ENCODE measurements at regions not wholly inside any gene's neighbourhood (a gene's known extent, or its start where the extent isn't known, plus 50 kb on each side); places are given as distances from the start of the nearest gene placed in this dataset.
"Not testable (repeated sequence)": the region's sequence is repeated elsewhere in the genome, so short reads cannot be mapped to it uniquely, and the experiment has no call there.

DNA sequence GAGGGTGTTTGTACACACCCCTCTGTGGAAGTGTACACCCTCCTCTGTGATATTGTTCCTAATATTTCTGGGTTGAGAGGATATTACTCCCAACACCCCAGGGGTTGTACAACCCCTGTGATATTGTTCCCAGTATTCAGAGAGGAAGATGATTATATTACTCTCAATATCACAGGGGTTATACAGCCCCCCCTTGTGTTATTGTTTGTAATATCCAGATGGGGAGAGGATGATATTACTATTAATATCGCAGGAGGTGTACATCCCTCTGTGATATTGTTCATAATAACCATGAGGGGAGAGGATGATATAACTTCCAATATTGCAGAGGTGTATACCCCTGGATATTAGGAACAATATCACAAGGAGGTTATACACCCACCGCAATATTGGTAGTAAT, 566.1 kb upstream of the MIS18BP1 start:
- Mint-ChIP-seq H3K36me3 (no peaks in the 10 kb centered on the region), H3K4me3 (no peak overlapping the region), H3K27me3 (no peaks in the 10 kb centered on the region), H3K9me3 (no peaks in the 10 kb centered on the region), H3K27ac (no peak overlapping the region), H3K4me1 (no peaks in the 10 kb centered on the region)
- ATAC-seq: no peak

DNA sequence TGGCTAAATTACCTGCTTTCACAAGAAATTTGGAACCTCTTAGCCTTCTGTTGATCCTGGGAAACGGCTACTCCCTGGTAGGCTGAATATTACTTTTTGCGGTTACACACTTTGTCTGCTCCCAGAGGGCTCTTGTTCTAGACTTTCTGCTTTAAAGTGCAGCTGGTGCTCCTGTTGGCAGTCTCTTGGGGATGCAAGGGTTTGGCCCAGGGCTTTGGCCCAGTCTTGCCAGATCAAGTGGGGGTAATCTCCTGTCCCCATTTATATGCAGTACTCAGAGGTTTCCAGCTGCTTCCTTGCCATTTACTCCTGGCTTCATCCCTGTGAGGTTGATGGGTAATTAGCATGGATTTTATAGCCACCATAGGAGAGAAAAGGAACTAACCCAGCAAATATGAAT, 558.2 kb upstream of the MIS18BP1 start:
- Mint-ChIP-seq H3K4me3 (no peak overlapping the region), H3K36me3 (no peaks in the 10 kb centered on the region), H3K27ac (no peak overlapping the region), H3K9me3 (peaks cover 3% of the 10 kb centered on the region), H3K27me3 (no peaks in the 10 kb centered on the region), H3K4me1 (no peaks in the 10 kb centered on the region)
- no peak for ATAC-seq

DNA sequence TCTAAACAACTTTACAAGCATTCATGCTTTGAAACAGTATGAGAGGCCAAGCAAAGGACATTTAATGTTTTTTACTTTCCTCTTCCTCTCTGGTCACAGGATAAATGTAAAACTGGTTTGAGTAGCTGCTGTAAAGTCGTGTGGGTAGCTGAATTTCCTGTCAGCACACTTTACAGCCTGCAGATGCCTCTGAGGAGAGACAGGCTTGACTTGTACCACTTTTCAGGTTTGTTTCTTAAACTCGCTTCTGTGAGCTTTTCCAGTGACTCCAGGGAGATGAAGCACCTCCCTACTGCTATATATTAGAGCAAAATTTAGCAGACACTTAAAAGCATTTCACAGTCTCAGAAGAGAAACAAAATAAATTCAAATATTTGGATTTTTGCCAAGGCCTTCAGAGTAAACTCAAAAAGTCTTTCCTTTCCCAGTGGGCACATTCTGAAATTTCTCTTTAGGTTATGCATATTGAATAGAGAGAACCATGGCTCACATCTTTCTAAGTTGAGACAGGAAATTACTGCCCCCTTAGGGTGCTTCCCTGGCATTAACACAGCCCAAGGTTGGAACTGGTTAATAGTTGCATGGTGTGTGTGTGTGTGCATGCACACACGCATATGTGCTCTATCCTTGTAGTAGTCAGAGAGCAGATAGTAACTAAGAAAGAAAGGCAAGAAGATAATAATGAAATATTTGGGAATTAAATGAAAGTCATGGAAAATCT, 557.3 kb upstream of the MIS18BP1 start:
- no peak overlapping the region for H3K27ac Mint-ChIP-seq
- no peaks in the 10 kb centered on the region for H3K4me1 Mint-ChIP-seq
- no peak overlapping the region for H3K4me3 Mint-ChIP-seq
- no peak for ATAC-seq
- no peaks in the 10 kb centered on the region for H3K27me3 Mint-ChIP-seq
- H3K9me3 Mint-ChIP-seq: peaks cover 3% of the 10 kb centered on the region
- H3K36me3 Mint-ChIP-seq: no peaks in the 10 kb centered on the region

DNA sequence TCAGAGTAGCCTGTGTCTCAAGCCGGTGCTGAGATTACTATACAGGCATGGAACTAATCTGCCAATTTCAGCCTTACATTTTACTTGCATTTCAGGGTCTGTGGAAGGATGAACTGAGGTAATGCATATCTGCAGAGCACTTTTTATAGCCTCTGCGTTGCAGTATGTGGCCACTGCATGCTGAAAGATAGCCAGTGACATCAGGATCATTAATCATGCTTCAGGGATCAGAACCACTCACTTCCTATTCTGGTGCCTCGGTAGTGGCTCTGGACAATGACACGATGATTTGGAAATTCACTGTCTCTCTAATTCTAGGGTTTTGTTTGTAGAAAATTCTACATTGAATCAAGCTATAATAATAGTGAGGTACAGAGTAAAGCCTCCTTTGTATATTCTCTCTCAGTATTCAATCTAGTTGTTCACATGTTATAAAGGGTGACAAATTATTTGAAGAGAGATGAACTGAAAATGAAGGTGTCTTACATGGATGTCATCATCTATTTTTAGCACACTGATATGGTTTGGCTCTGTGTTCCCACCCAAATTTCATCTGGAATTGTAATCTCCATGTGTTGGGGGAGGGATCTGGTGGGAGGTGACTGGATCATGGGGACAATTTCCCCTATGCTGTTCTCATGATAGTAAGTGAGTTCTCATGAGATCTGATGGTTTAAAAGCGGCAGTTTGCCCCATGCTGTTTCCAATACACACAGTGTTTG, 554.3 kb upstream of the MIS18BP1 start:
- Mint-ChIP-seq H3K4me3 (no peak overlapping the region), H3K27me3 (no peaks in the 10 kb centered on the region), H3K27ac (no peak overlapping the region), H3K36me3 (no peaks in the 10 kb centered on the region), H3K9me3 (peaks cover 2% of the 10 kb centered on the region), H3K4me1 (no peaks in the 10 kb centered on the region)
- ATAC-seq: no peak

DNA sequence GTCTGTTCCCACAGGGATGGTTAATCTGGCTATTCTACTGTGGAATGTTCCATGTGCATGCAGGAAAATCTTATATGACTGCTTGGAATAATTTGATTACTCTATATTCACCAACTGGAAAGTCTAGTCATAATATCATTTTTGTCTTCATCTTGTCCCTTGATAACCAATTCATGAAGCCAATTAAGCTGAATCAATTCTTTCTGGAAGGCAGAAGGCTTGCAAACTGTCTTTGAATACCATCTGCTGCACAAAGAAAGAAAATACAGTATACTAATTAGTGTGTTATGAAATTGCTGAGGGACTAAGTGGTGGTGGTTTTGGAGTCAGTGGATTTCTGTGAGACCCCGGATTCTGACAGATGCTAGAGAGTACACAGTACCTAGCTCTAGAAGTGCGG, 546.5 kb upstream of the MIS18BP1 start:
- ATAC-seq: no peak
- peaks cover 2% of the 10 kb centered on the region for H3K9me3 Mint-ChIP-seq
- H3K27me3 Mint-ChIP-seq: no peaks in the 10 kb centered on the region
- no peaks in the 10 kb centered on the region for H3K36me3 Mint-ChIP-seq
- H3K4me3 Mint-ChIP-seq: no peak overlapping the region
- no peak overlapping the region for H3K27ac Mint-ChIP-seq
- H3K4me1 Mint-ChIP-seq: no peaks in the 10 kb centered on the region

DNA sequence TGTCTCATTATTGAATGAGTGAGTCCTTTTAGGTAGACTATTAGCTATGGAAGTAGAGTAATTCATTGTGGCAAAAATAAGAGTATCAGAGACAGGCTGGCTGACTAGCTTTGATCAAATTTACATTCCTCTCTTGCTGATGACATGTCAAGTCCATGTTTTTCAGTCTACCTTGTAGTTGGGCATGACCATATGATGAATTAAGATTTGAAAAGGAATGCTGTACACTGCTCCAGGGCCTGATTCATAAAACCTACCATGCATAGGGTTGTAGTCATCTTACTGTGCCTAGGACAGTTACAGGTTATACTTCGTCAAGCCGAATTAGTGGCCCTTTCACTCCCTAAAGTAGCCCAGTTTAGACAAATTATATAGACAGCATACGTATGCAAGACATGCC, 545.7 kb upstream of the MIS18BP1 start:
- Mint-ChIP-seq H3K36me3 (no peaks in the 10 kb centered on the region), H3K27ac (no peak overlapping the region), H3K9me3 (peaks cover 2% of the 10 kb centered on the region), H3K4me1 (no peaks in the 10 kb centered on the region), H3K4me3 (no peak overlapping the region), H3K27me3 (no peaks in the 10 kb centered on the region)
- ATAC-seq: no peak

DNA sequence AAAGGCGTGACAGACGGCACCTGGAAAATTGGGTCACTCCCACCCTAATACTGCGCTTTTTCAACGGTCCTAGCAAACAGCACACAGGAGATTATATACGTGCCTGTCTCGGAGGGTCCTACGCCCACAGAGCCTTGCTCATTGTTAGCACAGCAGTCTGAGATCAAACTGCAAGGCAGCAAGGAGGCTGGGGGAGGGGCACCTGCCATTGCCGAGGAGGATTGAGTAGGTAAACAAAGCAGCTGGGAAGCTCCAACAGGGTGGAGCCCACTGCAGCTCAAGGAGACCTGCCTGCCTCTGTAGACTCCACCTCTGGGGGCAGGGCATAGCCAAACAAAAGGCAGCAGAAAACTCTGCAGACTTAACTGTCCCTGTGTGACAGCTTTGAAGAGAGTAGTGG, 543.0 kb upstream of the MIS18BP1 start:
- H3K27ac Mint-ChIP-seq, ATAC-seq, H3K4me1 Mint-ChIP-seq, H3K4me3 Mint-ChIP-seq, H3K27me3 Mint-ChIP-seq, H3K36me3 Mint-ChIP-seq, H3K9me3 Mint-ChIP-seq: not testable (repeated sequence)

DNA sequence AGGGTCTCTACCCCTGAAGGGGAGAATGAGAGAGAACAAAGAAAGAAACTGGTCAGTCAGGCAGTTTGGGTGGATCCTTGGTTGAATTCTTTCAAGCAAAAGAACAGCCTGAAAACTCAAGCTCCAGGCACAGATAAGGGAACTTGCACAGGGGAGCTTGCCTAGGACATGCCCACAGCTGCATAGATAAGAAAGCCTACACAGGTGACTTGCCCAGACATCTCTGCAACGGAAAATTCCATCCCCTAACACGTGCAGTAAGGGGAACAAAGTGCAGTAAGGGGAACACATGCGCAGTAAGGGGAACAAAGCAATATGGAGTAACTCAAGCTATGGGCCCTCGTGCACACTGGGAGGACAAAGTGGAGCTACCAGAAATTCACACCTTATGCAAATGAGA, 540.1 kb upstream of the MIS18BP1 start:
- Mint-ChIP-seq H3K36me3 (no peaks in the 10 kb centered on the region), H3K27ac (no peak overlapping the region), H3K4me3 (no peak overlapping the region), H3K9me3 (peaks cover 2% of the 10 kb centered on the region), H3K27me3 (no peaks in the 10 kb centered on the region), H3K4me1 (no peaks in the 10 kb centered on the region)
- no peak for ATAC-seq

DNA sequence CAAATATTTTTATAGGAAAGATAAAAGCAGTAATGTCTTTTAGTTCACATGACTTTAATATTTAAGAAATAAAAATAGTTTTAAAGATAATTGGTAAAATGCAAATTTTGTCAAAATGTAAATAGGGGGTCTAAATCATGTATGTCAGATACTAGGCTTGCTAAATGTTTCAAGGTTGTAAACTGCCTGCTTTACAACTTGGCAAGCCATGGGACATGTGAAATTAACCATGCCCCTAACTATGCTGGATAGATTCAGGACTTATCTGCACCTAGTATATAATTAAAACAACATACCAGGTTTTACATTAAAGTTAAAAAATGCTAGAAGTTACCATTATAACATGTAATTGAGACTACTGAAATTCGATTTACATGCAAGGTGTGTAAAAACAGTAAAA, 537.3 kb upstream of the MIS18BP1 start:
- ATAC-seq: no peak
- H3K9me3 Mint-ChIP-seq: peaks cover 2% of the 10 kb centered on the region
- H3K4me1 Mint-ChIP-seq: no peaks in the 10 kb centered on the region
- no peaks in the 10 kb centered on the region for H3K27me3 Mint-ChIP-seq
- H3K27ac Mint-ChIP-seq: no peak overlapping the region
- H3K4me3 Mint-ChIP-seq: no peak overlapping the region
- no peaks in the 10 kb centered on the region for H3K36me3 Mint-ChIP-seq

DNA sequence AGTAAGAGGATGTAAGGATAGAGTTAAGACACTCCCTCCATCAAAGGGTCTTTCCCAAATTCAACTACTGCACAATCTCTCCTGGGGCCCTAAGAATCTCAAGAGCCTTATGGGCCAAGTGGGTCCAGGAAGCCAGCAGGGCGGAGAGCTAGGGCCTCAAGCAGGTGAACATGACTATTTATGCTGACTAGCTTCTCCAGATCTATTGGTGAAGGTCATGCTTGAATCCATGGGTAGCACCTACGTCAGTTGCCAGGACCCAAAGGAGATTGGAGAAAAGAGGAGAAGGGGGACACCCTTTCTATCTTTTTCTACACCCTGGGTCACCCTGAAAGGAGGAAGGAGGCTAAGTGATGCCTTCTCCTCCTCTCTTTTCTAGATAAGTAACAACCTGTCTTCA, 534.2 kb upstream of the MIS18BP1 start:
- Mint-ChIP-seq H3K27me3 (no peaks in the 10 kb centered on the region), H3K27ac (no peak overlapping the region), H3K4me1 (no peaks in the 10 kb centered on the region), H3K4me3 (no peak overlapping the region), H3K9me3 (peaks cover 11% of the 10 kb centered on the region), H3K36me3 (no peaks in the 10 kb centered on the region)
- ATAC-seq: no peak

DNA sequence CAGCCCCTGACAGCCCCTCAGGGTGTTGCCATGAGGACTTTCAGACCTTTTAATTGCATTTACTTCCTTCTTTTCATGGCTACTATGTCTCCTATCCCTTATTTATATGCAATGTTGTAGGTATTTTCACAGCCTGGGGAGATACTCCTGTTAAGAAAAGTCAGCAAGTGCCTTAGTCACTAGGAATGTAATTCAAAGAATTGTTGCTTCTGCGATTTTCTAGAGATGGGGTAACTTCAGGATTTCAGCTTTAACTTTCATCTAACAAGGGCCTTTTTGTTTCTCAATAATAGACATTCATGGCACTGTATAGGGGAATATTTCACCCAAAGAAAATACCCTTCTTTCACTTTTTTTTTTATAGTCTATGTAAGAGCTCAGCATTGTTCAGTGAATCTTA, 533.3 kb upstream of the MIS18BP1 start:
- no peak for ATAC-seq
- Mint-ChIP-seq H3K4me3 (no peak overlapping the region), H3K4me1 (no peaks in the 10 kb centered on the region), H3K9me3 (peaks cover 11% of the 10 kb centered on the region), H3K36me3 (no peaks in the 10 kb centered on the region), H3K27me3 (no peaks in the 10 kb centered on the region), H3K27ac (no peak overlapping the region)

DNA sequence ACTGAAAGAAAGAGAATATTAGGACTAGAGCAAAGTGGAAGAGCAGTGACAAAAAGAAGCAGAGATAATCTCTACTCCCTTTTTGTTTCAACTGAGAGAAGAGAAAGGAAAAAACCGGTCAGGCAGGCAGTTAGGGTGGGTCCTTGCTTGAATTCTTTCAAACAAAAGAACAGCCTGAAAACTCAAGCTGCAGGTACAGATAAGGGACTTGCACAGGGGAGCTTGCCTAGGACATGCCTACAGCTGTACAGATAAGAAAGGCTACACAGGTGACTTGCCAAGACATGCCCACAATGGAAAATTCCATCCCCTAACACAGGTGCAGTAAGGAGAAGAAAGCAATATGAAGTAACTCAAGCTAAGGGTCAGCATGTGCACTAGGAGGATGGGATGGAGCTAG, 532.2 kb upstream of the MIS18BP1 start:
- Mint-ChIP-seq H3K27me3 (no peaks in the 10 kb centered on the region), H3K27ac (no peak overlapping the region), H3K9me3 (peaks cover 11% of the 10 kb centered on the region), H3K36me3 (no peaks in the 10 kb centered on the region), H3K4me1 (no peaks in the 10 kb centered on the region), H3K4me3 (no peak overlapping the region)
- no peak for ATAC-seq

DNA sequence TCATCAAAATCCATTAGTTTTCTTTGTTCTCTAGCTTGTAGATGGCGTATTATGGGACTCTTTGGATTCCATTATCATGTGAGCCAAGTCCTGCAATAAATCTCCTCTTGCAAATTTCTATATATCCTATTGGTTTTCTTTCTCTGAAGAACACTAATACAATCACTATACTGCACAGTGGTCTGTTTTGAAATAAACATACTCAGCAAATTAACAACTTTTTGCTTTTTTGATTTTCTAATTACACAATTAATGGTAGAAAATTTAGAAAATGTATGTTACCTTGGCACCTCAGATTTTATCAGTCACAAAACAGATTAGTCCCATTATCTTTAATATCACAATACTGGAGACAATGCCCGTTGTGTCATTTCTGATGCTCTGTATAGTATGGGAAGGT, 513.2 kb upstream of the MIS18BP1 start:
- no peaks in the 10 kb centered on the region for H3K27me3 Mint-ChIP-seq
- no peak overlapping the region for H3K27ac Mint-ChIP-seq
- H3K9me3 Mint-ChIP-seq: peaks cover 8% of the 10 kb centered on the region

DNA sequence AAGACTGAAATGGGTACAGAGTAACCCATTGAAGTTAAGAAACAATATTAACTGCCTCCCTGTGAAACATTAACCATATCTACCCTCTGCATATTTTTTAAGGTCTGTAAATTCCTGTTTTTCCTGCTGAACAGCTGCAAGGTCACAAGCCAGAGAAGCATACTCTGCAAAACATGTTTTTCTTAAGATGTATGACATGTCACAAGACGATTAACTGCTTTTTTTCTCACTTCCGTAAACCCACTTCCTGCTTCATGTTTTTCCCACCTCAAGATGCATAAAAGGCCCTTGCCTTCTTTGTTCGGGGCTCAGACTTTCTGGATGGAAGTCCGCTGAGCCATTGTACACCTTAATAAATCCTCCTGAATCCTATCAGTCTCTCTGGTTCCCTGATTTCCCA, 504.7 kb upstream of the MIS18BP1 start:
- Mint-ChIP-seq H3K4me1 (no peaks in the 10 kb centered on the region), H3K27ac (no peak overlapping the region)

More for the DNA sequence above, 513.2 kb upstream of the MIS18BP1 start:
- Mint-ChIP-seq H3K36me3 (no peaks in the 10 kb centered on the region), H3K4me3 (no peak overlapping the region), H3K4me1 (no peaks in the 10 kb centered on the region)
- ATAC-seq: no peak

DNA sequence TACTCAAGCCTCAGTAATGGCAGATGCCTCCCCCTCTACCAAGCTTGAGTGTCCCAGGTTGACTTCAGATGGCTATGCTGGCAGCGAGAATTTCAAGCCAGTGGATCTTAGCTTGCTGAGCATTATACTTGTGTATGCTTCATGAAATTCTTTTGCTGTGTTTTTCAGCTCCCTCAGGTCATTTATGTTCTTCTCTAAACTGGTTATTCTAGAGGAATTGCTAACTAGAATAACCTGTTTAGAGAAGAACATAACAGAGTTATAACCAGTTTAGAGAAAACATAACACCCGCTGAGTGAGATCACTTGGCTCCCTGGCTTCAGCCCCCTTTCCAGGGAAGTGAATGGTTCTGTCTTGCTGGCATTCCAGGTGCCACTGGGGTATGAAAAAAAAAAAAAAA, 503.4 kb upstream of the MIS18BP1 start:
- H3K9me3 Mint-ChIP-seq: peaks cover 14% of the 10 kb centered on the region
- not testable (repeated sequence) for H3K36me3 Mint-ChIP-seq, H3K4me1 Mint-ChIP-seq, ATAC-seq, H3K4me3 Mint-ChIP-seq, H3K27ac Mint-ChIP-seq, H3K27me3 Mint-ChIP-seq

More for the DNA sequence above, 504.7 kb upstream of the MIS18BP1 start:
- Mint-ChIP-seq H3K27me3 (no peaks in the 10 kb centered on the region), H3K9me3 (peaks cover 14% of the 10 kb centered on the region), H3K36me3 (no peaks in the 10 kb centered on the region), H3K4me3 (no peak overlapping the region)
- ATAC-seq: no peak

DNA sequence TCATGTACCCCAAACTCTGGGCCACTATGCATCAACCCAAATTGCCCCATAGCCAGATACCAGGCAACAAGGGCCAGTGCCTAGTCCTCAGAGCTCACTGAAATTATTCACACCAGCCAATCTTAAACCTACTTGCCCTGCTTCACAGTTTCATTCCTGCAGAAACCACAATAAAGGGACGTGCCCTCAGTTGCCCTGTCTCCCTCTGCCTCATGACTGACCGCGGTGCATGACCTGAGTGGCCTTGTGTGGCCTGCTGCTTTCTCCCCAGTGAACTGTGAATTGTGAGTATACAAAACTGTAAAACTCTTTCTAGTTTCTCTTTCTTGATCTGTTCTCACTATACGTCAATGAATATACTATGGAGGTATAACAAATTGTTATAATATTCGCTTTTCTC, 490.9 kb upstream of the MIS18BP1 start:
- H3K27ac Mint-ChIP-seq: no peak overlapping the region
- ATAC-seq: no peak
- H3K36me3 Mint-ChIP-seq: no peaks in the 10 kb centered on the region
- H3K4me3 Mint-ChIP-seq: no peak overlapping the region
- no peaks in the 10 kb centered on the region for H3K27me3 Mint-ChIP-seq
- no peaks in the 10 kb centered on the region for H3K4me1 Mint-ChIP-seq
- peaks cover 10% of the 10 kb centered on the region for H3K9me3 Mint-ChIP-seq
